Mucosa of stomach (tissue), 1 donor: ENCODE measurements at regions not wholly inside any gene's neighbourhood (a gene's known extent, or its start where the extent isn't known, plus 50 kb on each side); places are given as distances from the start of the nearest gene placed in this dataset.

ENCODE experiments used
- H3K27me3 ChIP-seq: one replicate; pipeline ENCODE4 v1.7.0; 2013; ENCODE audit warnings: mild to moderate bottlenecking, low read length; ENCODE audit not compliant: control insufficient read depth, insufficient read depth
- H3K36me3 ChIP-seq: one replicate; pipeline ENCODE4 v1.7.0; 2013; ENCODE audit warnings: low read length; ENCODE audit not compliant: control insufficient read depth, insufficient read depth
- H3K4me1 ChIP-seq: one replicate; pipeline ENCODE4 v1.7.0; 2013; ENCODE audit warnings: mild to moderate bottlenecking, low read length; ENCODE audit not compliant: control insufficient read depth, insufficient read depth
- H3K4me3 ChIP-seq: one replicate; pipeline ENCODE4 v1.7.0; 2013; ENCODE audit warnings: low read length
- H3K9ac ChIP-seq: one replicate; pipeline ENCODE4 v1.7.0; 2013; ENCODE audit warnings: mild to moderate bottlenecking, low read length, moderate library complexity
- H3K9me3 ChIP-seq: one replicate; pipeline ENCODE4 v1.7.0; 2013; ENCODE audit warnings: mild to moderate bottlenecking, low read length, moderate library complexity; ENCODE audit not compliant: control insufficient read depth
- donor health status: Pancreatic carcinoma.

DNA sequence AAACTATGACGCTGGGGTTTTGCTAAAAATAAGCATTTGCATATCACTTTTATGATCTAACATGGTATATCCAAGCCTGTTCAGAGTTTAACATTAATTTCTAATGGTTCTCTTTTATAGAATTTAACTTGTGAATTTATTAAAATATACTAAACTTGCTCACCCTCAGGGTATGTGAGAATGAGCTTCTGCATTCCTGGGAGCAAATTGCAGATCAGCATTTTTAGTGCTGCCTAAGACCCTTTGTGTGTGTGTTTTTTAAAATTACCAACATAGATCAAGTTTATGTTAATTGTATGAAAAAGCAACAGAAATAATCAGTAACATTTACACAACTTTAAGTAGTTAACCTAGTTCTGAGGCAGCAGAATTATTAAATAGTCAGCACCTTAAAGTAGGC lies 218.0 kb upstream of the AGA start:
- Histone ChIP-seq H3K4me1 (no peaks in the 10 kb centered on the region), H3K36me3 (no peaks in the 10 kb centered on the region), H3K9ac (no peak overlapping the region), H3K27me3 (no peaks in the 10 kb centered on the region), H3K9me3 (no peaks in the 10 kb centered on the region), H3K4me3 (no peak overlapping the region)

DNA sequence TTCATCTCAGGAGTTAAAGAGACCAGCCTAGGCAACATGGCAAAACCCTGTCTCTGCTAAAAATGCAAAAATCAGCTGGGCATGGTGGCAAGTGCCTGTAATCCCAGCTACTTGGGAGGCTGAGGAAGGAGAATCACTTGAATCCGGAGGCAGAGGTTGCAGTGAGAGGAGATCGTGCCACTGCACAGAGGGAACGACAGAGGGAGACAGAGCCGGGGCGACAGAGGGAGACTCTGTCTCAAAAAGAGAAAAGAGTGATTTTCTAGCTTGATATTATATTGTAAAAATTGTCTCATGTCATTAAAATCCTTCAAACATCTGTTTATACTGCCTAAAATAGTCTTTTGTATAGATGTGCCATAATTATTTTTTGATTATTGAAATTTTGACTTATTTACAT lies 225.4 kb upstream of the AGA start:
- H3K4me1 ChIP-seq, result no peaks in the 10 kb centered on the region
- H3K36me3 ChIP-seq, result no peaks in the 10 kb centered on the region
- H3K9me3 ChIP-seq, result no peaks in the 10 kb centered on the region
- no peaks in the 10 kb centered on the region for H3K27me3 ChIP-seq
- no peak overlapping the region for H3K9ac ChIP-seq
- H3K4me3 ChIP-seq, result no peak overlapping the region

DNA sequence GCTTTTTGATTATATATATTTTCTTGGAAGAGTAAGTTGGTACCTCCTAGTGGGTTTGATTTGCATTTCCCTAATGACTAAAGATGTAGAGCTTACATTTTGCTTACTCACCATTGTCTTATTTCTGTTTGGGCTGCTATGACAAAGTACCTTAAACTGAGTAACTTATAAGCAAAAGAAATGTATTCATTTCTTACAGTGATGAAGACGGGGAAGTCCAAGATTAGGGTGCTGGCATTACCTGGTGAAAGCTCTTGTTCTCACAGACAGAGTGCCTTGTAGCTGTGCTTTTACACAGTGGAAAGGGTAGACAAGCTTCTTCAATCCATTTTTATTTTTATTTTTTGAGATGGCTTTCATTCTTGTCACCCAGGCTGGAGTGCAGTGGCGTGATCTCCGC lies 229.2 kb upstream of the AGA start:
- Histone ChIP-seq H3K4me3 (no peak overlapping the region), H3K27me3 (no peaks in the 10 kb centered on the region), H3K9me3 (no peaks in the 10 kb centered on the region), H3K4me1 (no peaks in the 10 kb centered on the region), H3K36me3 (no peaks in the 10 kb centered on the region), H3K9ac (no peak overlapping the region)

DNA sequence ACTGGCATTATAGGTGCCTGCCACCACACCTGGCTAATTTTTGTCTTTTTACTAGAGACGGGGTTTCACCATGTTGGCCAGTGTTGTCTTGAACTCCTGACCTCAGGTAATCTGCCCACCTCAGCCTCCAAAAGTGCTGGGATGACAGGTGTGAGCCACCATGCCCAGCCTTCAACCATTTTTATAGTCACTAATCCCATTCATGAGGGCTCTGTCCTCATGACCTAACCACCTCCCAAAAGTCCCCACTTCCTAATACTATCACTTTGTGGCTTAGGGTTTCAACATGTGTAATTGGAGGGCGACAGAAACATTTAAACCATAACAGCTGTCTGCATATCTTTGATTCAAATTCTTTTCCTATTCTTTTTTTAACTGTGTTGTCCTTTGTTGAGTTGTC lies 229.6 kb upstream of the AGA start:
- no peaks in the 10 kb centered on the region for H3K36me3 ChIP-seq
- H3K4me3 ChIP-seq, result no peak overlapping the region
- H3K9ac ChIP-seq, result no peak overlapping the region
- H3K27me3 ChIP-seq, result no peaks in the 10 kb centered on the region
- no peaks in the 10 kb centered on the region for H3K9me3 ChIP-seq
- no peaks in the 10 kb centered on the region for H3K4me1 ChIP-seq

DNA sequence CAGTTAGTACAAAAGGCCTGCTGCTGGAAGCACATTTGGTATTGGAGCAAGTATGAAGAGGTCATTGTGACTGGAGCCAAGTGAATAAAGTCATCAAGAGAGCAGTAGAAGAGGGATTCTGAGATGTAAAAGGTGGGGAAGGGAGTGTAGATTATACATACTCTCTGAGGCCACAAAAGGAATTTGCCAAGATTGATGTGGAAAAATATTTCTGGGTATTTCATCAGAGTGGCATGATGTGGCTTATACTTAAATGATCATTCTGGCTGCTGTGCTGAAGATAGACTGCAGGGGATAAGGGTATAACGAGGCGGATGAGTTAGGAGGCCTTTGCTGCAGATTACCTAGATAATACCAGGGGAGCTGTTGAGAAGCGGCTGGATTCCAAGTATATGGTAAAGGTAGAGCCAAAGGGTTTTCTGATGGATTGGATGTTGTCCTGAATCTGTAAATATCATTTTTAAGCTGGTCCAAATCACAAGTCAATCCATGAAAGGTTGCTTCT lies 231.8 kb upstream of the AGA start:
- H3K36me3 ChIP-seq, result no peaks in the 10 kb centered on the region
- H3K27me3 ChIP-seq, result no peaks in the 10 kb centered on the region
- H3K9ac ChIP-seq, result no peak overlapping the region
- H3K4me1 ChIP-seq, result no peaks in the 10 kb centered on the region
- H3K9me3 ChIP-seq, result no peaks in the 10 kb centered on the region
- no peak overlapping the region for H3K4me3 ChIP-seq

DNA sequence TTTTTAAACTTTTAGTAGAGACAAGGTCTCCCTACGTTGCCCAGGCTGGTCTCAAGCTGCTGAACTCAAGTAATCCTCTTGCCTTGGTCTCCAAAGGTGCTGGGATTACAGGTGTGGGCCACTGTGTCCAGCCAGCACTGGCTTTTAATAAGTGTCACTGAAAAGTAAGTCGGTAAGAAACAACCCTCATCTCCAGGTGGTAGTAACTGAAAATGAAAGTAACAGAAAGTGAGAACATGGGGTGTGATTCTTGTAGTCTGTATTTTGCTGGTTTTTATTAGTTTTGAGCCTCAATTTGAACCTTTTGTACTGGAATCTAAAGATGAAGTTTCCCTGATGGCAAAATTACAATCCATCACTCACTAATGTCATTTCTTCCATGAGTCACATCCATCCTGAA lies 238.1 kb upstream of the AGA start:
- Histone ChIP-seq H3K4me3 (no peak overlapping the region), H3K4me1 (no peaks in the 10 kb centered on the region), H3K36me3 (no peaks in the 10 kb centered on the region), H3K9me3 (no peaks in the 10 kb centered on the region), H3K9ac (no peak overlapping the region), H3K27me3 (no peaks in the 10 kb centered on the region)

DNA sequence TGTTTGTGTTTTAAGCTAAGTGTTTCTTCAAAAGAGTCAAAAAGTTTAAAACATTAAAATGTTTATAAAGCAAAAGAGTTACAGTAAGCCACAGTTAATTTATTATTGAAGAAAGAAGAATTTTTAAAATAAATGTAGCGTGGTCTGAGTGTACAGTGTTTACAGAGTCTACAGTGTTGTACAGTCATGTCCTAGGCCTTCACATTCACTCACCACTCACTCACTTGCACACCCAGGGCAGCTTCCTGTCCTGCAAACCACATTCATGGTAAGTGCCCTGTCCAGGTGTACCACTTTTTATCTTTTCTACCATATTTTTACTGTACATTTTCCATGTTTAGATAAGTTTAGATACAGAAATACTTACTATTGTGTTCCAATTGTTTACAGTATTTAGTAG lies 239.7 kb upstream of the AGA start:
- no peaks in the 10 kb centered on the region for H3K36me3 ChIP-seq
- H3K27me3 ChIP-seq, result no peaks in the 10 kb centered on the region
- H3K9me3 ChIP-seq, result no peaks in the 10 kb centered on the region
- no peaks in the 10 kb centered on the region for H3K4me1 ChIP-seq
- no peak overlapping the region for H3K9ac ChIP-seq
- no peak overlapping the region for H3K4me3 ChIP-seq

DNA sequence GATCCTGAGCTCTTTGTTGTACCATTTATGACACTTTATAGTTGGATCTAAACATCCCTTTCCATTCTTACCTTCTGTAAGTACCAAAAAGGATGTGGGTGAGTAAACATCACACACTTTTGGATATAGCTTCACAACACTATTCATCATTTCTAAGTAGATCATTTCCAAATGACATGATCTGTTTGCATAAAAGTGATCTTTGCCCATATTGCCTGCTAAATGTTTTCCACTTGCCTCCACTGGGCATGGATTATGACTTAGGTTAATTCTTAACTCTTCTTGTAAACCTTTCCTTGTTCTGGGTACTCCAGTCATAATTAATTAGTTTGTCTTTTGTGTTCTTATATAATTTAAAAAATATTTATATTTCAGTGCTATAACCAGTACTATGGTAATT lies 244.9 kb upstream of the AGA start:
- Histone ChIP-seq H3K9me3 (no peaks in the 10 kb centered on the region), H3K4me3 (no peak overlapping the region), H3K36me3 (no peaks in the 10 kb centered on the region), H3K9ac (no peak overlapping the region), H3K4me1 (no peaks in the 10 kb centered on the region), H3K27me3 (no peaks in the 10 kb centered on the region)

DNA sequence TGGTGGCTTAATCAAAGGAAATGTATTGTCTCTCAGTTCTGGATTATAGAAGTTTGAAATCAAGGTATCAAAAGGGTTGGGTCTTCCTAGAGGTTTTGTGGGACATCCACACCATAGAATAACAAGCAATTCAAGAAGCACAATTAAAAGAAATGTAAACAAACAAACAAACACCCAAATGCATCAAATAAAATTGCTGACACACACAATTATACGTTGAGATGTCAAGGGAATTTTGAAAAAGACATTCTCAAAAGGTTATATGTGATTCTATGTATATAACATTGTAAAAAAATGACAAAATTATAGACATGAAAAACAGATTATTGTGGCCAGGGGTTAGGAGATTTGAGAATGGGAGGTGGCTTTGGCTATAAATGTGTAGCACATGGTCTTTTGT lies 250.7 kb upstream of the AGA start:
- no peaks in the 10 kb centered on the region for H3K9me3 ChIP-seq
- H3K36me3 ChIP-seq, result no peaks in the 10 kb centered on the region
- no peak overlapping the region for H3K4me3 ChIP-seq
- no peaks in the 10 kb centered on the region for H3K27me3 ChIP-seq
- no peak overlapping the region for H3K9ac ChIP-seq
- H3K4me1 ChIP-seq, result no peaks in the 10 kb centered on the region

DNA sequence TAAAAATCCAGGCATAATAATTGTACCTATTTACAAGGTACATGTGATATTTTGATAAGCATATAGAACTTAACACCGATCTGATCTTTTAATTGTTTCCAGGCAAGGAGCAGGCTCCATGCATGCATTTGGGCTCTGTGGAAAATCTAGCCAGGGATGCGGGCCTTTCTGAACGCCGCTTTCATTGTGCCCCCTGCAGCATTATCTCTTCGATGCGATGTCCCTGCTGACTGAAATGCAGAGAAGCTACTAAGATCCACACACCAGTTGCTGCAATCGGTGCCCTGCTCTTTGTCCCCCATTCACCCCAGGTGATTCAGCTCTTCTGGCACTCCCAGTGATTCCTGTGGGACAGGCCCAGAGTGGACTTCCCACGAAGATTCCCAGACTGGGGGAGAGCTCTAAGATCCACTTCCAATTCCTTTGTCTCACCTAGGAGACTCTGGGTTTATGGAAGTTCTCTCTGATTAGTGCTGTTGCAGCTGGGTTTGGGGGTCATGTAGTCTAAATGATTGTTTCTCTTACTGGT lies 254.3 kb upstream of the AGA start:
- H3K4me1 ChIP-seq, result no peaks in the 10 kb centered on the region
- no peak overlapping the region for H3K9ac ChIP-seq
- H3K36me3 ChIP-seq, result no peaks in the 10 kb centered on the region
- no peak overlapping the region for H3K4me3 ChIP-seq
- no peaks in the 10 kb centered on the region for H3K9me3 ChIP-seq
- no peaks in the 10 kb centered on the region for H3K27me3 ChIP-seq

DNA sequence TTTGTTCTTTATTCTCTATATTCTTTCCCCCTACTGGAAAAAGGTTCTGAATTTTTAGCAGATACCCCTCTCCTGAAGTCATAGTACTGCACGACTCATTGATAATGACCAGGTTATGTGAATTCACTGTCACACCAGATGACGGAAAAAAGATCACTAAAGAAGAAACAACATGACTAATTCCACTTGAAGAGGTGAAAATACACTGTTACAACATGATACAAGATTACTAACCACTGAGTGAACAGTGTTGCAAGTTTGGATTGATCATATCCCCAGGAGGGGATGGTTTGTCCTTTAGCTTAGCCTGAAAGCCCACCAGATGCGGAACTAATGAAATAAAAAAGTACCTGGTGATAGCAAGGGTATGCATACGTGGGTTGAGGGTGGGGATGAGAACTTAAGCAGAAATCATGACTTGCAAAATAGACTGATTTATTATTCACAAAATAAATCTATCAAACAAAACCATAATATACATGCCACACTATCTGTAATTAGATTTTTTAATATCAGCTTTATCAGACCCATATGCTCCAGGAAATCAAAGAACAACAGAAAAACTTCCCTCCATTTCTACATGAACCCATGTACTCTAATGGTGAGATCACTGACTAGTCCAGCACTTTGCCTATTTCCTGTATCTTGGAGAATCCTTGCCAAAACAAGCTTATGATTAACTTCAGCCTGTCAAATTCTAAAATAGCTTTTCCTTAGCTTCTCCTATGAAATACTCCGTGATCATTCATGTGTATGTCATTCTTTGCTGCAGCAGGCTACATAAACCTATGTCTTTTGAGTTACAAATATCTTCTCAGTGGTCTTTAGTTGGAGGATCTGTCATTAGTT lies 257.4 kb upstream of the AGA start:
- no peaks in the 10 kb centered on the region for H3K36me3 ChIP-seq
- H3K4me3 ChIP-seq, result no peak overlapping the region
- H3K9me3 ChIP-seq, result no peaks in the 10 kb centered on the region
- H3K4me1 ChIP-seq, result no peaks in the 10 kb centered on the region
- no peak overlapping the region for H3K9ac ChIP-seq
- H3K27me3 ChIP-seq, result no peaks in the 10 kb centered on the region

DNA sequence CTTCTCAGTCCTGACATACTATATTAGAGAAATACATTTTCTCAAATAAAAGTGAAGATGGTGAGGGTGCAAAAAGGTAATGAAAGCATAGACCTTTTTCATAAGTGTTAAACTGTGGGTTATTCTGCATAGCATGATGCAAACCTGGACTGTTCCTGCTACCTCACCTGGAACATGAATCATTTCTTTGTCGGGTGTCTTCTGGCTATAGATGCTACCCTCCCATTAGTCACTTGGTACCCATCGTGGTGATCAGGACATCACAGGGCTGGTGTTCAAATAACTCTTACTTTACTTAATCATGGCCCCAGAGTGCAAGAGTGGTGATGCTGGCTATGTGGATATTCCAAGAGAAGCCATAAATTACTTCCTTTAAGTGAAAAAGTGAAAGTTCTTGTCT lies 264.7 kb upstream of the AGA start:
- Histone ChIP-seq H3K4me1 (no peaks in the 10 kb centered on the region), H3K36me3 (no peaks in the 10 kb centered on the region), H3K4me3 (no peak overlapping the region), H3K9ac (no peak overlapping the region), H3K9me3 (no peaks in the 10 kb centered on the region), H3K27me3 (no peaks in the 10 kb centered on the region)
